GM23338 (cell line): ENCODE measurements at regions not wholly inside any gene's neighbourhood (a gene's known extent, or its start where the extent isn't known, plus 50 kb on each side); places are given as distances from the start of the nearest gene placed in this dataset.

ENCODE experiments used
- ATAC-seq: fragments of 200-7000 bp; cut with Tn5 transposase; 3 replicates; pipeline ENCODE4 v1.9.1; 2020
- DNase-seq: peaks from one replicate; pipeline ENCODE4 v3.0.0-alpha.2; 2015; ENCODE audit warnings: low spot score
- H2AFZ ChIP-seq: fragments of 200-600 bp; sonication (generic); 2 replicates; pipeline ENCODE4 v1.8.0; 2016; ENCODE audit warnings: antibody characterized with exemption, mild to moderate bottlenecking, moderate library complexity
- H3F3A ChIP-seq: fragments of 200-600 bp; sonication (generic); replicated peaks from 2 replicates; pipeline ENCODE4 v1.8.0; 2017; ENCODE audit warnings: antibody characterized with exemption, mixed run types, low read depth
- H3K27ac ChIP-seq: fragments of 200-600 bp; sonication (generic); 2 replicates; pipeline ENCODE4 v1.6.1; 2016; ENCODE audit warnings: low read depth
- H3K27me3 ChIP-seq: fragments of 200-600 bp; sonication (generic); 2 replicates; pipeline ENCODE4 v1.8.0; 2016; ENCODE audit warnings: mild to moderate bottlenecking, mixed run types, moderate library complexity; ENCODE audit not compliant: insufficient read depth
- H3K36me3 ChIP-seq: fragments of 200-600 bp; sonication (generic); 2 replicates; pipeline ENCODE4 v1.8.0; 2016; ENCODE audit warnings: mild to moderate bottlenecking; ENCODE audit not compliant: insufficient read depth
- H3K4me1 ChIP-seq: fragments of 200-600 bp; sonication (generic); 2 replicates; pipeline ENCODE4 v1.8.0; 2016; ENCODE audit warnings: mild to moderate bottlenecking, moderate library complexity; ENCODE audit not compliant: insufficient read depth
- H3K4me2 ChIP-seq: fragments of 200-600 bp; sonication (generic); 2 replicates; pipeline ENCODE4 v1.7.1; 2017; ENCODE audit warnings: mixed run types
- H3K4me3 ChIP-seq: fragments of 200-600 bp; sonication (generic); 2 replicates; pipeline ENCODE4 v1.6.1; 2016; ENCODE audit warnings: mixed run types
- H3K79me2 ChIP-seq: fragments of 200-600 bp; sonication (generic); replicated peaks from 2 replicates; pipeline ENCODE4 v1.8.0; 2017; ENCODE audit warnings: mild to moderate bottlenecking; ENCODE audit not compliant: insufficient read depth
- H3K9me2 ChIP-seq: fragments of 200-600 bp; sonication (generic); 2 replicates; pipeline ENCODE4 v1.8.0; 2017; ENCODE audit not compliant: insufficient read depth
- H4K20me1 ChIP-seq: fragments of 200-600 bp; sonication (generic); replicated peaks from 2 replicates; pipeline ENCODE4 v1.8.0; 2017; ENCODE audit warnings: mild to moderate bottlenecking; ENCODE audit not compliant: insufficient read depth
- H3K27ac Mint-ChIP-seq: 2 replicates; pipeline ENCODE4 v1.8.0; 2020; ENCODE audit warnings: inconsistent platforms, mild to moderate bottlenecking, moderate library complexity, mixed read lengths
- H3K27me3 Mint-ChIP-seq: 3 replicates; pipeline ENCODE4 v1.8.0; 2022; ENCODE audit warnings: low read depth, mild to moderate bottlenecking, moderate library complexity, mixed read lengths, inconsistent platforms; ENCODE audit not compliant: insufficient read depth, poor library complexity
- H3K36me3 Mint-ChIP-seq: 3 replicates; pipeline ENCODE4 v1.8.0; 2021; ENCODE audit warnings: low read depth, mild to moderate bottlenecking, inconsistent platforms, moderate library complexity, mixed read lengths
- H3K4me1 Mint-ChIP-seq: 3 replicates; pipeline ENCODE4 v1.8.0; 2020; ENCODE audit warnings: mild to moderate bottlenecking, inconsistent platforms, mixed read lengths
- H3K4me3 Mint-ChIP-seq: 3 replicates; pipeline ENCODE4 v1.8.0; 2021; ENCODE audit warnings: moderate library complexity, mild to moderate bottlenecking, inconsistent platforms, mixed read lengths
- H3K9me3 Mint-ChIP-seq: 3 replicates; pipeline ENCODE4 v1.8.0; 2020; ENCODE audit warnings: moderate library complexity, mild to moderate bottlenecking, inconsistent platforms, mixed read lengths
- CREB1 ChIP-seq: fragments of 250-450 bp; sonication (Bioruptor Pico); IDR thresholded peaks from 2 replicates; pipeline ENCODE4 v1.5.0; 2020; ENCODE audit warnings: low read depth, mild to moderate bottlenecking, moderate library complexity
- EZH2 ChIP-seq: fragments of 200-600 bp; sonication (generic); IDR thresholded peaks from one replicate; pipeline ENCODE4 v1.8.0; 2017; ENCODE audit warnings: antibody characterized with exemption, mild to moderate bottlenecking, low read depth; ENCODE audit not compliant: unreplicated experiment
- JUNB ChIP-seq: IDR thresholded peaks from one replicate; pipeline ENCODE4 v1.6.1; 2016; ENCODE audit warnings: antibody characterized with exemption; ENCODE audit not compliant: unreplicated experiment
- NANOG ChIP-seq: IDR thresholded peaks from 2 replicates; pipeline ENCODE4 v1.6.1; 2016; ENCODE audit warnings: antibody characterized with exemption, borderline replicate concordance
- ZNF331 ChIP-seq: fragments of 250-450 bp; sonication (Bioruptor Pico); IDR thresholded peaks from 2 replicates; pipeline ENCODE4 v1.5.0; 2020; ENCODE audit warnings: low read depth, mild to moderate bottlenecking, moderate library complexity
- TF ChIP-seq, protein P1 (sequence below): fragments of 250-450 bp; sonication (Bioruptor Pico); IDR thresholded peaks from 2 replicates; pipeline ENCODE4 v1.5.0; 2020; ENCODE audit warnings: mild to moderate bottlenecking, moderate library complexity
- TF ChIP-seq, protein P2 (sequence below), 2 experiments: fragments of 200-600 bp in 1 of 2; sonication (generic) in 1 of 2; conservative IDR thresholded peaks; 2 replicates each; pipeline versions ENCODE4 v1.5.1 to v1.6.1; 2016 to 2017; ENCODE audit warnings: antibody characterized with exemption in 2 of 2, low read depth in 2 of 2, mild to moderate bottlenecking in 2 of 2, moderate library complexity in 1 of 2

DNA sequence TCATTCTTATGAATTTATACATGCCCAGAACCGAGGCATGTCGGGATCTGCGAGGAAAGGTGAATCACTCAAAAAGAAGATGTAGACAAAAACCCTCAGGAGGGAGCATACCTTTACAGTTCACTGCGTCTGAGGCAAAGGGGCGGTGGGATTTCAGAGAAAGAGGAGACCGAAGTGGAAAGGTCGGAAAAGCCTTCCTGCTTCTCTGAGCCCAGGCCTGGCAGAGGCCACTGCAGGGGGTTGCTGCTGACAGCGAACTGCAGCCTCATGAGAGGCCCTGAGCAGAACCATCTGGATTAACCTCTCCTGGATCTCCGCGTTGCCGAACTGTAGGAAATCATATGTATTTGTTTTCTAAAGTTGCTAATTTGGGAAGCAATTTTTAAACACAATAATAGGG, 713.1 kb upstream of the SOX11 start (continued):
- TF ChIP-seq, protein P1, sequence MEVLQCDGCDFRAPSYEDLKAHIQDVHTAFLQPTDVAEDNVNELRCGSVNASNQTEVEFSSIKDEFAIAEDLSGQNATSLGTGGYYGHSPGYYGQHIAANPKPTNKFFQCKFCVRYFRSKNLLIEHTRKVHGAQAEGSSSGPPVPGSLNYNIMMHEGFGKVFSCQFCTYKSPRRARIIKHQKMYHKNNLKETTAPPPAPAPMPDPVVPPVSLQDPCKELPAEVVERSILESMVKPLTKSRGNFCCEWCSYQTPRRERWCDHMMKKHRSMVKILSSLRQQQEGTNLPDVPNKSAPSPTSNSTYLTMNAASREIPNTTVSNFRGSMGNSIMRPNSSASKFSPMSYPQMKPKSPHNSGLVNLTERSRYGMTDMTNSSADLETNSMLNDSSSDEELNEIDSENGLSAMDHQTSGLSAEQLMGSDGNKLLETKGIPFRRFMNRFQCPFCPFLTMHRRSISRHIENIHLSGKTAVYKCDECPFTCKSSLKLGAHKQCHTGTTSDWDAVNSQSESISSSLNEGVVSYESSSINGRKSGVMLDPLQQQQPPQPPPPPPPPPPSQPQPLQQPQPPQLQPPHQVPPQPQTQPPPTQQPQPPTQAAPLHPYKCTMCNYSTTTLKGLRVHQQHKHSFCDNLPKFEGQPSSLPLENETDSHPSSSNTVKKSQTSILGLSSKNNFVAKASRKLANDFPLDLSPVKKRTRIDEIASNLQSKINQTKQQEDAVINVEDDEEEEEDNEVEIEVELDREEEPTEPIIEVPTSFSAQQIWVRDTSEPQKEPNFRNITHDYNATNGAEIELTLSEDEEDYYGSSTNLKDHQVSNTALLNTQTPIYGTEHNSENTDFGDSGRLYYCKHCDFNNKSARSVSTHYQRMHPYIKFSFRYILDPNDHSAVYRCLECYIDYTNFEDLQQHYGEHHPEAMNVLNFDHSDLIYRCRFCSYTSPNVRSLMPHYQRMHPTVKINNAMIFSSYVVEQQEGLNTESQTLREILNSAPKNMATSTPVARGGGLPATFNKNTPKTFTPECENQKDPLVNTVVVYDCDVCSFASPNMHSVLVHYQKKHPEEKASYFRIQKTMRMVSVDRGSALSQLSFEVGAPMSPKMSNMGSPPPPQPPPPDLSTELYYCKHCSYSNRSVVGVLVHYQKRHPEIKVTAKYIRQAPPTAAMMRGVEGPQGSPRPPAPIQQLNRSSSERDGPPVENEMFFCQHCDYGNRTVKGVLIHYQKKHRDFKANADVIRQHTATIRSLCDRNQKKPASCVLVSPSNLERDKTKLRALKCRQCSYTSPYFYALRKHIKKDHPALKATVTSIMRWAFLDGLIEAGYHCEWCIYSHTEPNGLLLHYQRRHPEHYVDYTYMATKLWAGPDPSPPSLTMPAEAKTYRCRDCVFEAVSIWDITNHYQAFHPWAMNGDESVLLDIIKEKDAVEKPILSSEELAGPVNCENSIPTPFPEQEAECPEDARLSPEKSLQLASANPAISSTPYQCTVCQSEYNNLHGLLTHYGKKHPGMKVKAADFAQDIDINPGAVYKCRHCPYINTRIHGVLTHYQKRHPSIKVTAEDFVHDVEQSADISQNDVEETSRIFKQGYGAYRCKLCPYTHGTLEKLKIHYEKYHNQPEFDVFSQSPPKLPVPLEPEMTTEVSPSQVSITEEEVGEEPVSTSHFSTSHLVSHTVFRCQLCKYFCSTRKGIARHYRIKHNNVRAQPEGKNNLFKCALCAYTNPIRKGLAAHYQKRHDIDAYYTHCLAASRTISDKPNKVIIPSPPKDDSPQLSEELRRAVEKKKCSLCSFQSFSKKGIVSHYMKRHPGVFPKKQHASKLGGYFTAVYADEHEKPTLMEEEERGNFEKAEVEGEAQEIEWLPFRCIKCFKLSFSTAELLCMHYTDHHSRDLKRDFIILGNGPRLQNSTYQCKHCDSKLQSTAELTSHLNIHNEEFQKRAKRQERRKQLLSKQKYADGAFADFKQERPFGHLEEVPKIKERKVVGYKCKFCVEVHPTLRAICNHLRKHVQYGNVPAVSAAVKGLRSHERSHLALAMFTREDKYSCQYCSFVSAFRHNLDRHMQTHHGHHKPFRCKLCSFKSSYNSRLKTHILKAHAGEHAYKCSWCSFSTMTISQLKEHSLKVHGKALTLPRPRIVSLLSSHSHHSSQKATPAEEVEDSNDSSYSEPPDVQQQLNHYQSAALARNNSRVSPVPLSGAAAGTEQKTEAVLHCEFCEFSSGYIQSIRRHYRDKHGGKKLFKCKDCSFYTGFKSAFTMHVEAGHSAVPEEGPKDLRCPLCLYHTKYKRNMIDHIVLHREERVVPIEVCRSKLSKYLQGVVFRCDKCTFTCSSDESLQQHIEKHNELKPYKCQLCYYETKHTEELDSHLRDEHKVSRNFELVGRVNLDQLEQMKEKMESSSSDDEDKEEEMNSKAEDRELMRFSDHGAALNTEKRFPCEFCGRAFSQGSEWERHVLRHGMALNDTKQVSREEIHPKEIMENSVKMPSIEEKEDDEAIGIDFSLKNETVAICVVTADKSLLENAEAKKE (CRISPR knock-in tag) = no peak
- TF ChIP-seq NANOG (no peak), JUNB (no peak), ZNF331 (no peak)

GRCh38 chr2:4980995-4981394, 711.2 kb upstream of the SOX11 start:
- Histone ChIP-seq H3K9me2 (no peaks in the 10 kb centered on the region), H3F3A (no peaks in the 10 kb centered on the region), H3K4me2 (no peak overlapping the region), H3K27ac (no peak overlapping the region), H3K4me1 (no peaks in the 10 kb centered on the region), H3K27me3 (no peaks in the 10 kb centered on the region), H3K4me3 (no peak overlapping the region), H3K79me2 (no peaks in the 10 kb centered on the region), H3K36me3 (no peaks in the 10 kb centered on the region; the same call in 1 of the 2 replicates), H2AFZ (no peak overlapping the region), H4K20me1 (no peaks in the 10 kb centered on the region)
- Mint-ChIP-seq H3K9me3 (peaks cover 73% of the 10 kb centered on the region), H3K27me3 (peaks cover 3% of the 10 kb centered on the region), H3K36me3 (peaks cover 5% of the 10 kb centered on the region), H3K27ac (no peak overlapping the region), H3K4me3 (no peak overlapping the region), H3K4me1 (no peaks in the 10 kb centered on the region)
- ATAC-seq = no peak
- no peak for DNase-seq
- TF ChIP-seq EZH2 (no peak), ZNF331 (no peak), CREB1 (CRISPR knock-in tag) (no peak)
- TF ChIP-seq, protein P1 (CRISPR knock-in tag) = no peak
- TF ChIP-seq, protein P2, sequence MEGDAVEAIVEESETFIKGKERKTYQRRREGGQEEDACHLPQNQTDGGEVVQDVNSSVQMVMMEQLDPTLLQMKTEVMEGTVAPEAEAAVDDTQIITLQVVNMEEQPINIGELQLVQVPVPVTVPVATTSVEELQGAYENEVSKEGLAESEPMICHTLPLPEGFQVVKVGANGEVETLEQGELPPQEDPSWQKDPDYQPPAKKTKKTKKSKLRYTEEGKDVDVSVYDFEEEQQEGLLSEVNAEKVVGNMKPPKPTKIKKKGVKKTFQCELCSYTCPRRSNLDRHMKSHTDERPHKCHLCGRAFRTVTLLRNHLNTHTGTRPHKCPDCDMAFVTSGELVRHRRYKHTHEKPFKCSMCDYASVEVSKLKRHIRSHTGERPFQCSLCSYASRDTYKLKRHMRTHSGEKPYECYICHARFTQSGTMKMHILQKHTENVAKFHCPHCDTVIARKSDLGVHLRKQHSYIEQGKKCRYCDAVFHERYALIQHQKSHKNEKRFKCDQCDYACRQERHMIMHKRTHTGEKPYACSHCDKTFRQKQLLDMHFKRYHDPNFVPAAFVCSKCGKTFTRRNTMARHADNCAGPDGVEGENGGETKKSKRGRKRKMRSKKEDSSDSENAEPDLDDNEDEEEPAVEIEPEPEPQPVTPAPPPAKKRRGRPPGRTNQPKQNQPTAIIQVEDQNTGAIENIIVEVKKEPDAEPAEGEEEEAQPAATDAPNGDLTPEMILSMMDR (conservative IDR thresholded peaks at IDR 0.05; ENCODE audit: low read depth in 2 of 2) = no peak
